ENCODE measurements at regions not wholly inside any gene's neighbourhood (a gene's known extent, or its start where the extent isn't known, plus 50 kb on each side); places are given as distances from the start of the nearest gene placed in this dataset.

DNA sequence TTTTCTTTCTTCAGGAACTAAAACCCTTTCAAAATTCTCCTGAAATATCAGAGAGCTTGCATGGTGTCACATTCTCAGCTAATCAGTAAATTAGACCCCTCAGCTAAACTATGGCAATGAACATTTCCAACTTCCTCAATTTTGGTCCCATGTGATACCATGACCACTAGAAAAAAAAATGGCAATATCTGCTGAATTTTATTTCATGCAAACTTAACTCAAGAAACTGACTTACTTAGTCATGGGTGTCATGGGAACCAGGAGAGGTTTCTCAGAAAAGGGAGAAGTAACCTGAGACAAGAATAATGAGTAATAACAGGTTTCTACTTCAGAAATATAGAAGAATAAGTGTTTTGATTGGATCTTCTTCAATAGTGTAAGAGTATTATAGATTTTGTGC, 784.6 kb upstream of the ALCAM start:
- no peak overlapping the region for H3K4me3 ChIP-seq
- no peaks in the 10 kb centered on the region for H3K27me3 Mint-ChIP-seq (ENCODE audit: insufficient read depth, low read depth)
- no peak overlapping the region for H3K27ac ChIP-seq
- H3F3A ChIP-seq (ENCODE audit: low read depth) = no peaks in the 10 kb centered on the region
- H3K9me3 Mint-ChIP-seq = peaks cover 23% of the 10 kb centered on the region
- DNase-seq (ENCODE audit: low spot score) = no peak
- H3K27ac Mint-ChIP-seq = no peak overlapping the region
- H3K4me2 ChIP-seq = no peak overlapping the region
- no peaks in the 10 kb centered on the region for H4K20me1 ChIP-seq (ENCODE audit: low read depth)
- peaks cover 14% of the 10 kb centered on the region for H3K9me3 ChIP-seq (ENCODE audit: low read depth)
- no peak overlapping the region for H2AFZ ChIP-seq (replicated peaks)
- H3K36me3 Mint-ChIP-seq = peaks cover 3% of the 10 kb centered on the region
- no peaks in the 10 kb centered on the region for H3K4me1 ChIP-seq
- H3K36me3 ChIP-seq = peaks cover 7% of the 10 kb centered on the region
- TF ChIP-seq EZH2phosphoT487 (IDR thresholded peaks at IDR 0.05) (no peak), EZH2 (IDR thresholded peaks at IDR 0.05) (no peak)
- TF ChIP-seq, protein P1, sequence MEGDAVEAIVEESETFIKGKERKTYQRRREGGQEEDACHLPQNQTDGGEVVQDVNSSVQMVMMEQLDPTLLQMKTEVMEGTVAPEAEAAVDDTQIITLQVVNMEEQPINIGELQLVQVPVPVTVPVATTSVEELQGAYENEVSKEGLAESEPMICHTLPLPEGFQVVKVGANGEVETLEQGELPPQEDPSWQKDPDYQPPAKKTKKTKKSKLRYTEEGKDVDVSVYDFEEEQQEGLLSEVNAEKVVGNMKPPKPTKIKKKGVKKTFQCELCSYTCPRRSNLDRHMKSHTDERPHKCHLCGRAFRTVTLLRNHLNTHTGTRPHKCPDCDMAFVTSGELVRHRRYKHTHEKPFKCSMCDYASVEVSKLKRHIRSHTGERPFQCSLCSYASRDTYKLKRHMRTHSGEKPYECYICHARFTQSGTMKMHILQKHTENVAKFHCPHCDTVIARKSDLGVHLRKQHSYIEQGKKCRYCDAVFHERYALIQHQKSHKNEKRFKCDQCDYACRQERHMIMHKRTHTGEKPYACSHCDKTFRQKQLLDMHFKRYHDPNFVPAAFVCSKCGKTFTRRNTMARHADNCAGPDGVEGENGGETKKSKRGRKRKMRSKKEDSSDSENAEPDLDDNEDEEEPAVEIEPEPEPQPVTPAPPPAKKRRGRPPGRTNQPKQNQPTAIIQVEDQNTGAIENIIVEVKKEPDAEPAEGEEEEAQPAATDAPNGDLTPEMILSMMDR (IDR thresholded peaks at IDR 0.05) = no peak
- no peaks in the 10 kb centered on the region for H3K79me2 ChIP-seq (ENCODE audit: low read depth)
- no peak overlapping the region for H3K9ac ChIP-seq
- no peaks in the 10 kb centered on the region for H3K4me1 Mint-ChIP-seq
- H3K27me3 ChIP-seq = no peaks in the 10 kb centered on the region
- H3K4me3 Mint-ChIP-seq = no peak overlapping the region

DNA sequence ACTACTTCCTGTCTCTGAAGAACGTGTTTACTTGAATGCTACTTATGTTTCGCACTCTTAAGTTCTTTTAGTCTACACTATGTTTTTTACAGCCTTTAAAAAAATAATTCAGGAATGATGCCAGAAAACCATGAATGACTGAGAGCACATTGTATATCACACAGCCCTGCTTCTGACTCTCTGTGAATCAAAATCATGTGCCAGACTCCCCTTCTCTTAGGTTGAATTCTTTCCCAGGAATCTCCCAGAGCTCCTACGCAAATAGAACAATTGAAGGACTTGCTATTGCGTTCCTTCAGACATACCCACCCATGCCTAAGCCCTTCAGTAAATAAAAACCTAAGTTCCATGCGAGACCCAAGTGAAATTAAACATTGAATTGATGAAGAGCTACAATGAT, 782.0 kb upstream of the ALCAM start:
- peaks cover 2% of the 10 kb centered on the region for H3K27me3 Mint-ChIP-seq (ENCODE audit: insufficient read depth, low read depth)
- DNase-seq (ENCODE audit: low spot score) = no peak
- Histone ChIP-seq H3F3A (ENCODE audit: low read depth) (no peaks in the 10 kb centered on the region), H3K4me1 (no peaks in the 10 kb centered on the region), H3K36me3 (no peaks in the 10 kb centered on the region), H3K4me2 (no peak overlapping the region), H3K79me2 (ENCODE audit: low read depth) (no peaks in the 10 kb centered on the region), H3K4me3 (no peak overlapping the region), H3K9ac (no peak overlapping the region), H3K27me3 (no peaks in the 10 kb centered on the region), H3K27ac (no peak overlapping the region), H4K20me1 (ENCODE audit: low read depth) (no peaks in the 10 kb centered on the region), H3K9me3 (ENCODE audit: low read depth) (peaks cover 8% of the 10 kb centered on the region), H2AFZ (replicated peaks) (peak overlapping the region; percentile 65)
- TF ChIP-seq, protein P1 (IDR thresholded peaks at IDR 0.05) = no peak
- TF ChIP-seq EZH2phosphoT487 (IDR thresholded peaks at IDR 0.05) = no peak
- TF ChIP-seq EZH2 (IDR thresholded peaks at IDR 0.05) = no peak
- H3K4me3 Mint-ChIP-seq = no peak overlapping the region
- no peaks in the 10 kb centered on the region for H3K4me1 Mint-ChIP-seq
- no peak overlapping the region for H3K27ac Mint-ChIP-seq
- H3K36me3 Mint-ChIP-seq = no peaks in the 10 kb centered on the region
- peaks cover 3% of the 10 kb centered on the region for H3K9me3 Mint-ChIP-seq

DNA sequence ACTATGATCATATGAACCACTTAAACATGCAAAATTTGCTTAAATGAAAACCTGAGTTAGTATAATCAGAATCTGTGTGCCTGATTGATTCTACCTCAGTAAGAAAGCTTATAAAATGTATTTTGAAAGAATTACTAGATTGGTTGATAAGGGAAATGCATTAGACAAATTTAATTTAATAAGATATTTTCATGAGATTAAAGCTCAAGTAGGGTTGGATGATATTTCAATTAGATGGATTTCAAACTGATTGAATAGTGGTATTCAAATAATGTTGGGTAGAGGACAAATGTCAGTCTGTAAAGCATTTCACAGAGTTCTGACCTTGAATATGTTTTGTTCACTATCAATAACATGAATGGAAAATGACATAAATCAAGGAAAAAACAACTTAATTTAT, 780.4 kb upstream of the ALCAM start:
- no peaks in the 10 kb centered on the region for H3K36me3 ChIP-seq
- no peak overlapping the region for H3K9ac ChIP-seq
- TF ChIP-seq, protein P1 (IDR thresholded peaks at IDR 0.05) = no peak
- TF ChIP-seq EZH2 (IDR thresholded peaks at IDR 0.05) = no peak
- TF ChIP-seq EZH2phosphoT487 (IDR thresholded peaks at IDR 0.05) = no peak
- no peaks in the 10 kb centered on the region for H4K20me1 ChIP-seq (ENCODE audit: low read depth)
- H3K27ac Mint-ChIP-seq = no peak overlapping the region
- H3K9me3 Mint-ChIP-seq = peaks cover 3% of the 10 kb centered on the region
- H3K9me3 ChIP-seq (ENCODE audit: low read depth) = peaks cover 12% of the 10 kb centered on the region
- H3K36me3 Mint-ChIP-seq = no peaks in the 10 kb centered on the region
- H3K27me3 ChIP-seq = no peaks in the 10 kb centered on the region
- no peak overlapping the region for H2AFZ ChIP-seq (replicated peaks)
- peaks cover 2% of the 10 kb centered on the region for H3K27me3 Mint-ChIP-seq (ENCODE audit: insufficient read depth, low read depth)
- H3K4me3 ChIP-seq = no peak overlapping the region
- H3K4me1 ChIP-seq = no peaks in the 10 kb centered on the region
- H3F3A ChIP-seq (ENCODE audit: low read depth) = no peaks in the 10 kb centered on the region
- H3K27ac ChIP-seq = no peak overlapping the region
- H3K4me1 Mint-ChIP-seq = no peaks in the 10 kb centered on the region
- H3K4me2 ChIP-seq = no peak overlapping the region
- DNase-seq (ENCODE audit: low spot score) = no peak
- H3K79me2 ChIP-seq (ENCODE audit: low read depth) = no peaks in the 10 kb centered on the region
- H3K4me3 Mint-ChIP-seq = no peak overlapping the region

Data from neural progenitor cell (in vitro differentiated cells).